ENCODE measurements at regions not wholly inside any gene's neighbourhood (a gene's known extent, or its start where the extent isn't known, plus 50 kb on each side); places are given as distances from the start of the nearest gene placed in this dataset.

DNA sequence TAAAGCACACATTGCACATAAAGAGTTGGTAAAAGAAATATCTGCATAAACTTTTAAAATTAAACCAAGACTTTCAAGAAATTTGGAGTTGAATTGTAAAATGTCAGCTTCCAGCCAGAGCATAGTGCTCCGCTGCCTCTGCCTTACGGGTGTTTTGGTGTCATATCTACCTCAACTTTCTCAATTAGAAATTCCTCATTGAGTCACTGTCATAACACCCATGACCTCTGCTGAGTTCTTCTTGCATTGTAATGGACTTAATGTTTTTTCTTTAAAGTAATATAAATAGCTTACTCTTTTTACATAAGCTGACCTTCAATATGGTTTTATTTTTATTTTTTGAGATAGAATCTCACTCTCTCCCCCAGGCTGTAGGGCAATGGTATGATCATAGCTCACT lies 551.0 kb upstream of the NBEA start:
- no peak for DNase-seq (ENCODE audit: low read depth in 4 of 4, low spot score in 2 of 4)

DNA sequence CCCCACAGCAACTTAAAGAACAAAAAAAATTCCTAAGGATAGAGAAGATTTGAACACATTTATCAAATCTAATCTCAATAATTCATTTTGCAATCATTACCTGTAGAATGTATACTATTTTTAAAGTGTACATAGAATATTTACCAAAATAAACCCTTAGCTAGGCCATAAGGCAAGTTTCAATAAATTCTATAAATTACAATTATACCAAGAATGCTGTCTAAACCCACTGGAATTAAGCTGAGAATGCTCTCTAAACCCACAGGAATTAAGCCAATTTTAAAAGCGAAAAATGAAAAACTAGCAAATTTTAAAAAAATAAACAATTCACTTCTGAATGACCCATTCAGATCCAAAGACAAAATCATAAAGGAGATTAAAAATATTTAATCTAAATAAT lies 540.4 kb upstream of the NBEA start:
- no peak for DNase-seq (ENCODE audit: low read depth in 4 of 4, low spot score in 2 of 4)

DNA sequence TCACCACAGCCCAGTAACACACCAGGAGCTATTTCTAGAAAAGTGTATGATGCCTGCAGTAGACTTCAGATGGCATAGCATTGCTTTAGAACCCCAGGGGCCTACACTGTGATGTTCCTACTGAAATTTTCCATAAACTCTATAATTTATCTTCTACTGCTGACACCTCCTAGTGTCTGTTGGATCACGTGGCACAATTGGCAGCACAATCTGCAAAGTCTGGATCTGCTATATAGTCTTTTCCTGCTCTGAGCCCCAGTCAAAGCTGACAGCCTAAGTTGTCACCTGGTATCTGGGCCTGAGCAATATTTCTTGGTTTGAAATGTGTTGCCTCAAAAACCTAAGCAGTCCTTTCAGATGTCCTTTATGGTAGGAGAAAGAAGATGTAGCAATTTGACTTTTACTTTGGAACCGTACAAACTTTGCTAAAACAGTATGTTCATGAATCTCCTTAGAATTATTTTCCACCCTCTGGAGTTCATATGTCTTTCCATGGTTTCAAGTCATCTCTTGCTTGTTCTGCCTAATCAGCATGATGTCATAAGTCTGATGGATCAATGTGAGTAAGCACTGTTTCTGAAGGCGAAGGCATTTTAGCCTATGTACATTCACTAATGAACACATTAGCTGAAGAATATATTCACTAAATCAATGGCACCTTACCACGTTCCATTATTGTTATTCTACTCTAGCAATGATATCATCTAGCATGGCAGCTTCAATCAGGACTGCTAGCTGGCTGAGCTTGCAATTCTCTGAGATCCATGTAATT lies 536.5 kb upstream of the NBEA start:
- DNase-seq (ENCODE audit: low read depth in 4 of 4, low spot score in 2 of 4), result no peak

DNA sequence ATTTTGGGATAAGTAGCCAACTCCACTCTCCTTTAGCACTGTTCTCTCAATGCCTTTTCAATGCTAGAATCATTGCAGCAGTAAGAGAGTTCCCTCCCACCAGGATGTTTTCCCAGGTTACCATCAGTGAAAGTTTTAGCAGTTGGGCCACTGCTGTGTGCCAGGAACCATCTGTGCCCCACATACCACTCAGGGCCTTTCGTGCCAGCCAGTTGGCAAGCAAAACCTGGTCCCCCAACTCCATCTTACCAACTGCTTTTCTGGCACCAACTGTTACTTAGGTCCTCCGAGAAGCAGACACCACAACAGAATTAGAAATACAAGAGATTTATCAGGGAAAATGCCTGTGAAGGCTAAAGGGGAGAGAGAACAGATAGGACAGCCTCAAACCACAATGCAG lies 533.4 kb upstream of the NBEA start:
- DNase-seq (ENCODE audit: low read depth in 4 of 4, low spot score in 2 of 4), result no peak

DNA sequence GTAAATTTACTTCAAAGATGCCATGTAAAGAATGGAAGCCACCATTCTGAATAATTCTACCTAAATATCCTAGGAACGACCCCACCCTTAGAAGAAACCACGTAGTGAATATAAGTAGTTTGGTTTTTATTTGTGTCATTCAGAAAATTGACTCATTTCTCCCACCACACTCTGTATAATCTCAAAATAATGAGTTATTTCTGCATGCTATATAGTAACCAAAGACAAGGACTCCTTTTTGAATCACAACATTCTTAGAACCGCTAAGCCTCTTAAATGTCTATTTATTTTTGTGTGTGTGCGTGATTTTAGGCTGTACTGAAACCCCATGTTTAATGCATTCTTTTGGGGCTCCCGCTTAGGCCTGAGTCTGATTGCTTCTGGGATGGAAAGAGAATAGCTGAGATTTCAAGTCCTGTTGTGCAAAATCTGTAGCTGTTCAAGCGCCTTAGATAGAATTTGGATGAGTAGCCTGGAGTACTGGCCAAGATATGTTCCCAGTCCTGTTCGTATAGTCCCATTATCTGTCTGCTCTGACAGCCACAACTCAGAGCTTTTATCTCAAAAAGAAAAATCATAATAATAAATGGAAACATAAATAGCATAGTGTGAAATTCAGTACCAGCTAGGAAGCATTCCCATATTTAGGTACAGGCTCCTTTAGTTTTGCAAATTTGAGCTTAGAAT lies 532.4 kb upstream of the NBEA start:
- no peak for DNase-seq (ENCODE audit: low read depth in 4 of 4, low spot score in 2 of 4)

DNA sequence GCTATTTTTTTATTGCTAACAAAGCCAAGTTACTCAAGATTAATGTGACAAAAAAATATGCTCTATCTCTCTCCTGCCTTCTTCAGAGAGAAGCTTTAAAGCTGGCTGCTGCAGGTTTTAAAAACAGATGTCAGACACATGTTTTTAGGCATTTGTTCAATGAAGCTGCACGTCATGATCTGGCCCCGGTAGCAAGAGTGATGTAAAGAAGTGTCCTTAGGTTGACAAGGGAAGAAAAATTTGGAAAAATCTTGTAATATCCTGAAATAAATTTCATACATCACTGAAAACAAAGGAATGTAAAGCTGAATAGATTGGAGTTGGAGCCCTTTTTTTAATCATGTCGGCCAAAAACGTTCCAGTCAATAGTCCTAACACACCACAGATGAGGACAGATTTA lies 531.4 kb upstream of the NBEA start:
- DNase-seq (ENCODE audit: low read depth in 4 of 4, low spot score in 2 of 4), result no peak

DNA sequence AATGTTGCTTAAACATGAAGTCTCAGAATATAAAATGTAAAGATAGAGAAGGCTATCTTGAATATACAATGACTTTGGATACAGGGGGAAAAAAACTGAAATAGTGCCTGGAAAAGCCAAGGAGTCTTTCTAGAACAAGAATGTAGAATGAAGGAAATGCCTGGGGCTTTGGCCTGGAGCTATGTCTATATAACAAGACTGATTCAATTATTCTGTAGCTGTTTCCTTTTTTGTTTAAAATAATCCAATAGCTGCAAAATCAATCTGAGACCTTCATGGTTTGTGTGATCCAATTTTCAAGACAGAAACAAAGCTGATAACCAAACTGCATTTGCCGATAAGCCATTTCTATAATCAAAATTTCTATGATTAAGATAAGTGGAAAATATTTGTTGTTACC lies 530.9 kb upstream of the NBEA start:
- no peak for DNase-seq (ENCODE audit: low read depth in 4 of 4, low spot score in 2 of 4)

DNA sequence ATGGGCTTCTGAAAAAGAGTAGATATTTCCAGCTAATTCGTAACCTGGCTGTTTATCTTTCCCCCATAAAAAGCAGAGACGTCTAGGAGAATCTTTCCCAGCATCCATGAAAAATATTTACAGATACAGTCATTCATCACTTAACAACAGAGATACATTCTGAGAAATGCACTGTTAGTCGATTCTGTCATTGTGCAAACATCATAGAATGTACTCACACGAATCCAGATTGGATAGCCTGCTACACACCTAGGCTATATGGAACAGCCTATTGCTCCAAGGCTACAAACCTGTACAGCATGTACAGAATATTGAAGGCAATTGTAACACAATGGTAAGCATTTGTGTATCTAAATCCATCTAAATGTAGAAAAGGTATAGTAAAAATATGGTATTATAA lies 530.2 kb upstream of the NBEA start:
- DNase-seq (ENCODE audit: low read depth in 4 of 4, low spot score in 2 of 4), result no peak

DNA sequence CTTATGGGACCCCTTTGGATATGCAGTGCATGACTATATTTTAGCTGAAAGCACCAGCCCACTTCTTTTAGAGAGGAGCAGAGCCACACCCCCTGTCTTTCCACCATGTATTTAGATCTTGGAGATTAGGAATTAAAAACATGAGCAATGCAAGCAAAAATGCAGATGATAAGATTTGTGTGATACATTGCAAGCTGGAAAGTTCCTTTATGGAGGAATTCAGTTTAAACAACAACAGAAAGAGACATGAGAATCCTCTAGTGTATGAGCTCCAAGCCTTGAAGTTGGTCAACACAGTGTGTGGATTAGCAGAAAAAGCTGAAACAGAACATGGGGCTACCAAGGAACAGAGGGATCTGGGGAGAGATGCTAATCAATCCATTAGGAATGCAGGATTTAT lies 529.8 kb upstream of the NBEA start:
- DNase-seq (ENCODE audit: low read depth in 4 of 4, low spot score in 2 of 4), result no peak

DNA sequence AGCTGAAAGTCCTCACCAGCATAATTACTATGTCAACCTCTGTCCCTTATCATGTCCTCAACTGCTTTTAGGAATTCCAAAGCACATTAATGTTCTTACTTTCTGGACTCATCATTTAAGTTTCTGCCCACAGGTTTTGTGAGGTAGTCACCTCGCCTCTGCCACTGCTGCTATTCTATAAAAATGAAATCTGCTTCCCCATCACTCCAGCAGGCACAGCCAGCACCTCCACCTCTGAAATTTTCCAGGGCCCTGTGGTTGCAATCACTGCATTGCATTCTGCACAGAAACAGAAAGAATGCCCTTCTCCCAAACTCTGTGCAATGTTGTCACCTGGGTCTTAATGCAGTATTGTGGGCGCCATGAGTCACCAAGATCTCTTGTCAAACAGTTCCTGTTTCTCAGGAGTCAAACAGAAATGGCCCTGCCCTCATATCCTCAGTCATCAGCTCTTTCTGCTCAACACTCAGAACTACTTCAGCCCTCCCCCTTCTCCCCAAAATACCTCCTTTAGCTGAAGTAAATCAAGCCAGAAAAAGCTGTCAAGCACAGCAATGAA lies 529.2 kb upstream of the NBEA start:
- no peak for DNase-seq (ENCODE audit: low read depth in 4 of 4, low spot score in 2 of 4)

DNA sequence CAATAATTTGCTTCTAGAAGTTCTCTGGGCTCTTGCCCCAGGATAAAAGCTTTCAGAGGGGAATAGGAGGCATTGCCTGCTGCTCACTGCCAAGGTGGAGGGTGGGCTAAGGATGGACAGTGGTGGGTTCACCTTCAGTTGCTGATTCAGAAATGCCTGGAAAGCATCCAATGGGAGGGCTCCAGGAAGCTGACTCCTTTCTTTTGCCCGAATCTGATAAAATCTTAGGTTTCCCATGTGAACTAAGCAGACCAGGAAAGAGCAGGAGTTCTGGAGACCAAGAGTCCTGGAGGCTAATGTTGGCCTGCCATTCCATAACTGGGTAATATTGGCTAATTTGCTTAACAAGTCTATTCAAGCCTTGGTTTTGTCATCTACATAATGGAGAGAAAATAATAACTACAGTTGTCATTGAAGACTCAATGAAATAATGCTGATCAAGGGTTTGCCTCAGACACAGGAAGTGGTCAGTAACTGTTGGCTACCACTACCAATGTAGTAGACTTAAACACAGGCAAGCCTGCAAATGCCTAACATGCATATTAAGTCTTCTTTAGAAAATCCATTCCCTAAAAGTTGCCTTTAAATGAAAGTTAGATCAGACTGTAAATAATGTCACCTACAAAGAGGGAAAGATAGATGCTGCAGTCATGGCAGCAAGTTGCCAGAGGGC lies 528.4 kb upstream of the NBEA start:
- DNase-seq (ENCODE audit: low read depth in 4 of 4, low spot score in 2 of 4), result no peak

DNA sequence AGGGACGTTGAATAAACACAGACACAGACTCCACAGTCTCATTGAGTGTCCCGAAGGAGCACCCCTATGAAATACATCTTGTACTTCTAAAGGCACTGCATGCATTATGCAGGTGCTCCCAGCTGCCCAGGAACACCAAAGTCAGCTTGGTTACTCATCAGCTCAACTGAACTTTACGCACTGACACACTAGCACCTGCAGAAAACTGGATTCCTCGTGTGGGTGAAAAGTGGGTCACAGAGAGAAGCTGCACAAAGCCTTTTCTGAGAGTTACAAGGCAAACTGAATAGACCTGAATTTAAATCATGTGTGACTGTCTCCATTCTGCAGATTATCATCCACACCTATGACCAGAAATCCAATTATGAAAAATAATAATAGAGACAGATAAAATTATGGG lies 527.5 kb upstream of the NBEA start:
- no peak for DNase-seq (ENCODE audit: low read depth in 4 of 4, low spot score in 2 of 4)

DNA sequence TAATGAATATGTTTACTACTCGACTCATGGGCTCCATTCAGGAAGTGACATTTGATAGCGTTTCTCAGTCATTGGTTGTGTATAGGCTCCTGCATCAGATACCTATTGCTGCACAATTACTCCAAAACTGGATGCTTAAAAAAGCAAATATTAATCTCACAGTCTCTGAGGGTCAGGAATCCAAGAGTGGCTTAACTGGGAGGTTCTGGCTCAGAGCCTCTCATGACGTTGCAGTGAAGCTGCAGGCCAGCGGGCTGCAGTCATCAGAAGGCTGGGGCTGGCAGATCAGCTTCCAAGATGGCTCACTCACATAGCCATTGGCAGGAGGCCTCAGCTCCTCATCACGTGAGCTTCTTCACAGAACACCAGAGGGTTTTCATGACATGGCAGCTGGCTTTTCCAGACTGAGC lies 525.1 kb upstream of the NBEA start:
- DNase-seq (ENCODE audit: low read depth in 4 of 4, low spot score in 2 of 4), result no peak

DNA sequence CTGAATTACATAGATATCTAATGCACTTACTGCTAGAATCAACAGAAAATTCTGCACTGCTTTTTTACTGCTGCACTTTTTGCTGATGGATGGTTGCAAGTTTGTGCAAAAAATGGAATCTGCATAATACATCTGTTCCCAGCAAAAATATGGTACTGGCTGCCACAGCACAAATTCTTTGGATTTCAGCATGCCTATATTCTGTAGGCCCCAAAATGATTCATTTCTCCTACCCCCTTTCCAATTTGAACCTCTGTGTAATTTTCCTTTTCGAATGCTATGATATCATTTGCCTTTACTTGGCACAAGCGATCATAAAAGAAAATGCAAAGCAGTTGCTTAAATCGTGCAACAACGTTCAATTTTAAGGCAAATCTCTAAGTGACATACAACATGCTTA lies 524.2 kb upstream of the NBEA start:
- no peak for DNase-seq (ENCODE audit: low read depth in 4 of 4, low spot score in 2 of 4)

DNA sequence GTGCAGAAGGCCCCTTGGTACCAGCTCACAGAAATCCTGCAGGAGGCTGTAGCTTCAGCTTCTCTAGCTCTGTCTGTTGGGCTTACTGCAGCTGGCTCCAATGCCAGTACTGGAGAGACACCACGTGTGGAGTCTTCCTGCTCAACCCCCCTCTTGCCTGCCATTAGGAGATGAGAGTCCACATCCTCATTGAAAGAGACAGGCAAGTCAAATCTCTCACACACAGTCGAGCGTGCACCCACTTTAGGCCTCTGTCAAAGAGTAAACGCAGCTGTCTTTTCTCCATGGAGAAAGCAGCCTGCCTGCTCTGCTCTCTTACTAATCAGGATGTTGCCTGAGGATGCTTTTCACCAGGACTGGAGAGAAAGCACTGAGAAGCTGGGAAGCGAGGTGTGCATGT lies 523.0 kb upstream of the NBEA start:
- DNase-seq (ENCODE audit: low read depth in 4 of 4, low spot score in 2 of 4), result peak in 1 of 4 donors; percentile 15

DNA sequence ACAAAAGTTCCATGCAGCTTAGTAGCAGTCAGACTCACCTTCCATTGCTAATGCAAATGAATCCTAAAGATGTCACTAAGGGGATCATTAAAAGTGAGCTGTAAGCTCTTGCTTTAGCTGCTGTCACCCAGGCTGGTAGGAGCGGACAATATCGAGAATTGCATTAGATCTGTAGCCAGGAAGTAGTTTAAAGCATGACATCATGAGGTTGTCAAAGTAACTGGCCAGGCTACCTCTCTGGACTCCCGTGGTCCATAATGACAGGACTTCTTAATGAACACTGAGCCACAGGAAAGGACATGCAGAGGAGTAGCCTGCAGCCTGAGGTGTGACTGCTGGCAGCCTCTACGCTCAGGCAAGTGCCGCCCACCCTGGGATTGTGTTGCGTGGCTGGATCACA lies 522.3 kb upstream of the NBEA start:
- no peak for DNase-seq (ENCODE audit: low read depth in 4 of 4, low spot score in 2 of 4)

DNA sequence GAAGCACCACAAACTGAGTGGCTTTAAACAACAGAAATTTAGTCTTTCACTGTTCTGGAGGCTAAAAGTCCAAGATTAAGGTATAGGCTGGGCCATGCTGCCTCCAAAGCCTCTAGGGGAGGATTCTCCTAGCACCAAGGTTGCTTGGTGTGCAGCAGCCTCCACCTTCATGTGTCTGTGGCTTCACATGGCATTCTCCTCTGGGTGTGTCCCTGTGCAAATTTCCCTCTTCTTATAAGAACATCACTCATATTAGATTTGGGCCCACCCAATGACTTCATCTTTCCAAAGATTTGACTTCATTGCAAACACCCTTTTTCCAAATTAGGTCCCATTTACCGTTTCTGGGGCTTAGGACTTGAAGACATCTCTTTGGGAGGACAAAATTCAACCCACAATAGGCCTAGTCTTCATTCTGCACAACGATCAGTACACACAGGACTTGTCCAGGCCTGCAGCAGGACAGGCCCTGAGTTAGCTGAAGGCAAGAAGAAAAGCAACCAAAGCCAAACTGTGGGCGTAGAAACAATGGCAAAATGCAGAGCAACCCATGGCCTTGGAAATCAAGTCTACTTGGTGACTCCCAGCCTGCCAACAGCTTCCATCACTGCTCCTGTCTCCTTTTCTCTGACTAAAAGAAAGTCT lies 521.2 kb upstream of the NBEA start:
- DNase-seq (ENCODE audit: low read depth in 4 of 4, low spot score in 2 of 4), result no peak

DNA sequence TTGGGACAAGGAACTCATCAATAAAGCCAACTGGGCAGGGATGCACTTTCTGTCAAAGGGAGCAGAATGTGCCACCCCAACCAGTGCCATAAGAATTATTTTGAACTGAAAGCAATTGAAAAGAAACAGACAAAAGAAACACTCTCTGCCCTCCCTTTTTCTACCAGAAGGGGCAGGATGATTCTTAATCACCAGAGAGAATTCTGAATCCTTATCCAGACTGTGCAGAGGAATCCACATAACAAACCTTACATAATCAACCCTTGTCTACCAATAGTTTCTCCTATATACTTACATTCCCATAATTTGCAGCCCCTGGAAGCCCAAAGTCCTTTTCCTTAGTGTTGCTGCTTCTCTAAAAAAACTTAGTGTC lies 520.7 kb upstream of the NBEA start:
- no peak for DNase-seq (ENCODE audit: low read depth in 4 of 4, low spot score in 2 of 4)

DNA sequence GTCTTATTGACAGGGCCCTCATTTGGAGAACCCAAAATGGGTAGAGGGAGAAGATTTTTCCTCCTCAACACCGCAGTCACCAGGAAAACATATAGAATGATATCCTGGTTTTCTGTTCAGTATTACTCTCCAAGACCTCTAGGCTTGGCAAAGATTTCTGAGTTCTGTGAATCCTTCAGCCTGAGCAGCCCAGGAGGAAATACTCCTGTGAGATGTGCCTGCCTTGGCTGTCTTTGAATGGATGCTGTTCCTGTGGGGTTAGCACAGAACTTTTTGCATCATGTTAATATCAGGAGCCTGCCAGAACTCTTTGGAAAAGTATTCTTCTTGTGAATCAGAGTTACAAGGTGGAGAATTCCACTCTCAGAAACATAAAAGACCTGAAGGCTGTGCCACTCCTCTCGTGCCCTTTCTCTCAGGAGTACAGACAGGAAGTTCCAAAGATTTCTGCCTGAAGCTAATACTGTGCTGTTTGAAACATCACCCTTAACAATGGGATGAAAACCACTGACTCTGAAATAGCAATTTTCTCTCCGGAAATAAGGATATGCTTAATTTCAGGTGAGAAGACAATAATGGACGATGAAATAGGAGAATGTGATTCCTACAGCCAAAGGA lies 520.1 kb upstream of the NBEA start:
- DNase-seq (ENCODE audit: low read depth in 4 of 4, low spot score in 2 of 4), result no peak

DNA sequence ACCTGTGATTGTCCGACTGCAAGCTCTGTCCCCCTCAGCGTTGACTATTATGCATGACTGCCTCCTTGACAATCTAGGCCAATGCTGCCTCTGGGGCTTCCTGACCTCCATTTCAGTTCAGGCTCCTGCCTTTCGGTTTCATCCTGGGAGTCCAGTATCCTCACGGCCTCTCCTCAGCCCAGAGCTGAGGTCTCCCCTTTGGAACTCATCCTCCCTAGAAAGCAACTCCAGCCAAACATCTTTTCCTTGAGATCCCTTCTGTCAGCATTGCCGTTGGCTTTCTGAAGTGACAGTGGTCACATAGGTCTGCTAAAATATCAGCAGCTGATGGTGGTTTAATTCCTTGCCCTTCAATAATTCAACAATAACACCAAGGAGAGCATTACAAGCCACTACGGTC lies 519.1 kb upstream of the NBEA start:
- no peak for DNase-seq (ENCODE audit: low read depth in 4 of 4, low spot score in 2 of 4)

Measured in left renal cortex interstitium (tissue), 4 donors.